ENCODE measurements at regions not wholly inside any gene's neighbourhood (a gene's known extent, or its start where the extent isn't known, plus 50 kb on each side); places are given as distances from the start of the nearest gene placed in this dataset.
"Not testable (repeated sequence)": the region's sequence is repeated elsewhere in the genome, so short reads cannot be mapped to it uniquely, and the experiment has no call there.

DNA sequence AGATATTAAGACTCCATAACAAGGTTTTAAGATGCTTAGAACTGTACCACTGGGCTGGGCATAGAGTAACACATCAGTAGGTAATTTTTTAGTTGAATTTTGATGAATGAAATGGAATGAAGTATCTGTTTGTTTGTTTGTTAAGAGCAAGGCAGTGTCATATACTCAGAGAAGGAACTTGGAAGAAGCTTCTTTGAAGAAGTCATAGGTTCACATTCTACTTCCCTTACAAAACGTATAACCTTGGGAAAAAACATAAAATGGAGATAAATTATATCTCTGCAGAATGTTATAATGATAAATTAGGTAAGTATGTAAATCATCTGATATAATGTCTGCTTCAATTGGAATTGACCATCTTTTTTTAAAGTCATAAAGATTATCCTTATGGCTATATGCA lies 122.1 kb upstream of the SLC39A10 start:
- no peak for DNase-seq

GRCh38 chr2:195533771-195534642 lies 123.0 kb upstream of the SLC39A10 start:
- no peak for DNase-seq

GRCh38 chr2:195532628-195533271 lies 124.3 kb upstream of the SLC39A10 start:
- DNase-seq = no peak

- DNase-seq = no peak
Observed at GRCh38 chr2:195532255-195532627, 124.8 kb upstream of the SLC39A10 start.

DNA sequence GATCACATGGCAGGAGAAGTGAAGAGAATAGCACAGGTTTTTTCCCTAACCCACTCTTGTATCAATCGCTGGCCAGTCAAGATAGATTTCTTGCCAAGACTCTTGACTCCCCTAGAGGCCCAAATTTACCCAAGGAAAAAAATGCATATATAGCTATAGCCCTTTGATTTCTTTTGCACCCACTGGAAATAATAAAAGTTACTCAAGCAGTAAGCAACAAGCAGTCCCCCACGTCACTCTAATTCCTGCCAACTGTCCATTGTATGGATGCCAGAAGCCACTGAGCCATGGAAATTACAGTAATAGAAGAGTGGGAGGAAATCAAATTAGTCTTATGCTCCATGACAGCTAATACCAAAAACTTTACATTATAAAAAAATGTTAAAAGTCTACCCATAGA lies 125.3 kb upstream of the SLC39A10 start:
- DNase-seq = no peak

DNA sequence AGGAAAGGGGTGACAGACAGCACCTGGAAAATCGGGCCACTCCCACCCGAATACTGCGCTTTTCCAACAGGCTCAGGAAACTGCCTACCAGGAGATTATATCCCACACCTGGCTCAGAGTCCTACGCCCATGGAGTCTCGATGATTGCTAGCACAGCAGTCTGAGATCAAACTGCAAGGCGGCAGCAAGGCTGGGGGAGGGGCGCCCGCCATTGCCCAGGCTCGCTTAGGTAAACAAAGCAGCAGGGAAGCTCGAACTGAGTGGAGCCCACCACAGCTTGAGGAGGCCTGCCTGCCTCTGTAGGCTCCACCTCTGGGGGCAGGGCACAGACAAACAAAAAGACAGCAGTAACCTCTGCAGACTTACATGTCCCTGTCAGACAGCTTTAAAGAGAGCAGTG lies 133.8 kb upstream of the SLC39A10 start:
- not testable (repeated sequence) for DNase-seq

GRCh38 chr2:195521589-195521988 lies 135.4 kb upstream of the SLC39A10 start:
- no peak for DNase-seq

DNA sequence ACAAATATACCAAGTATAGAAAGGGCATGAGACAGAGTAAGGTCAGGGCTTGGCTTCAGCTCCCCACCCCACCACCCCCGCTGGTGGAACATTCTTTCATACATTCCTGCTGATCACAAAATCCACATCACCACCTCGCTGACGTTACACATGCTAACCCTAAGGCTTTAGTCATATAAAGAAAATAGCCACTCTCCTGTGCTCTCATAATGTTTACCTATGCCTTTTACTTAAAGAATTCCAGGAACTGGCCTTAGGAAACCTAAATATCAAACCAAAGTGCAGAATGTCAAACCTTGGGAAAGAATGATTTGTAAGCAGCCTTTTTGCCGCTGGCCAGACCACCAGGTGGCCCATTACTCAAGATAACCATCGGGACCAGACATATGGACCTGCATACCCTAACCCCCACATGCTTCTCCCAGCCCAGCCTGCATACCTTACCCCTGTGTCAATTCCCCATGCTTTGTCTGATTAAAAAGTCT lies 136.3 kb upstream of the SLC39A10 start:
- DNase-seq = no peak

DNA sequence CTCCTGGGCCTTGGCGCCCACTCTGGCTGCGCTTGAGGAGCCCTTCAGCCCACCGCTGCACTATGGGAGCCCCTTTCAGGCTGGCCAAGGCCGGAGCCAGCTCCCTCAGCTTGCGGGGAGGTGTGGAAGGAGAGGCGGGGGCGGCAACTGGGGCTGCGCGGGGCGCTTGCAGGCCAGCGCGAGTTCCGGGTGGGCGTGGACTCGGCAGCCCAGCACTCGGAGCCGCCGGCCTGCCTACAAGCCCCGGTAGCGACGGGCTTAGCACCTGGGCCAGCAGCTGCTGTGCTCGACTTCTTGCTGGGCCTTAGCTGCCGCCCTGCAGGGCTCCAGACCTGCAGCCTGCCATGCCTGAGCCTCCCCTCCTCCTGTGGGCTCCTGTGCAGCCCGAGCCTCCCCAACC lies 141.5 kb upstream of the SLC39A10 start:
- no peak for DNase-seq

GRCh38 chr2:195514365-195514764 lies 142.7 kb upstream of the SLC39A10 start:
- no peak for DNase-seq

DNA sequence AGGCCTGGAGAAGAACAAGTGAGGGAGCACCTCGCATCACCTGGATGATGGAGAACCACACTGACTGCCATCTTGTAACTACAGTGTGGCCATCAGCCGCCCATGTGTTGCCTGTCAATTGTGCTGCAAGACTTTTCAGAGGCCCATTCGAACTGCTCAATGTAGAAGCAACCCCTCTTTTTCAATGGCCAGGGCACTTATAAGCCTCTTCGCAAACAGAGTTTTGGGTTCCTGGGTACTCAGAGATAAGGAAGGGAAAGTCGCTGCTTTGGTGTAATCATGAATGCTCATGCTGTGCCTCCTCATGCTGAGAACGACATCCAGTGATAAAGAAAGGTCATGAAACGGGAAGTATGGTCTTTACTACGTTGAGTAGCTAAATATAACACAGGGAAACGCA lies 143.9 kb upstream of the SLC39A10 start:
- no peak for DNase-seq

GRCh38 chr2:195509551-195509950 lies 147.5 kb upstream of the SLC39A10 start:
- no peak for DNase-seq

DNA sequence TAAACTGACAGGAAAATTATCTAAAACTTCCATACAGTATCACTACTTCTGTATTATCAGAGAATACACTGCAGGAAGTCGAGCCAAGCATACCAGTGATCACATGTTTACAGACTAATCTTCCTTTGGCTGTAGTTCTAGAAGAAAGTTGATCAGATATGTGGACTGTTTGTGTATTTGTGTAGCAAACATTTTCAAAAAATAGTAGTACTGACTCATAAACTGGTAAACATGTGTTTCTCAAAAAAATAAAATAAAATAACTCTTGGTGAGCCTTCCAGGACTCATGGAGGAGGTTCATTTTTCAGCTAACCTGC lies 148.9 kb upstream of the SLC39A10 start:
- no peak for DNase-seq

DNA sequence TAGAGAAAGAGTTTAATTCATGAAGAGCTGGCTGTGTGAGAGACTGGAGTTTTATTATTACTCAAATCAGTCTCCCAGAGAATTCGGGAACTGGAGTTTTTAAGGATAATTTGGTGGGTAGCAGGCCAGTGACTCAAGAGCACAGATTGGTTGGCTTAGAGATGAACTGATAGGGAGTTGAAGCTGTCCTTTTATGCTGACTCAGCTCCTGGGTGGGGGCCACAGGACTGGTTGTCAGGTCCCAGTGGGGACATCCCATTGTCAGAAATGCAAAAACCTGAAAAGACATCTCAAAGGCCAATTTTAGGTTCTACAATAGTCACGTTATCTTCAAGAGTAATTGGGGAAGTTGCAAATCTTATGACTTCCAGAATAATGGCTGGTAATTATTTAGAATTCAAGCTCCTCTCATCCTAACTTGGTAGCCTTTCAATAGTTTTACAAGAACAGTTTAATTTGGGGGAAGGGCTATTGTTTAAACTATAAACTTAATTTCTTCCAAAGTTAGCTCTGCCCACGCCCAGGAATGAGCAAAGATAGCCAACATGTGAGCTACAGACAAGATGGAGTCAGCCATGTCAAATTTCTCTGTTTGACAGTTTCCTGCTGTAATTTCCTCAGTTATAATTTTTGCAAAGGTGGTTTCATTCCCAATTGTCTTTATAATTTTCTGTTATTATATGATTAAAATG lies 149.4 kb upstream of the SLC39A10 start:
- DNase-seq = no peak

DNA sequence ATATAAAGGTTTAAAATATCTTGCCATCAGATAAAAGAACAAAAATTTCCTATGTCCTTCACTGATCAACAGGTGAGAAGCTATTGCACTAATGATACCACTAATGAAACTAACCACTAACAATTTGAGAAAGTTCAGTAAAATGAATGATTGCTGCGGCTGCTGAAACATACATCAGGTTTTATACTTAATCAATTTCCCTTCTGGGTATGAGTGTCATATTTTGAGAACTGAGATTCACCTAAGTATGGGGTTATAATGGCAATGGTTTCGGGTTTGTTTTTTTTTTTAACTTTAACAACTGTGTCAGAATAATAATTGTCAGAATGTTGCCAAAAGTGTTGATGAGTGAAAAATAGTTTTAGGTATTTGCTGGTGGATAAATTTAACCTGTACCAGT lies 151.3 kb upstream of the SLC39A10 start:
- no peak for DNase-seq

DNA sequence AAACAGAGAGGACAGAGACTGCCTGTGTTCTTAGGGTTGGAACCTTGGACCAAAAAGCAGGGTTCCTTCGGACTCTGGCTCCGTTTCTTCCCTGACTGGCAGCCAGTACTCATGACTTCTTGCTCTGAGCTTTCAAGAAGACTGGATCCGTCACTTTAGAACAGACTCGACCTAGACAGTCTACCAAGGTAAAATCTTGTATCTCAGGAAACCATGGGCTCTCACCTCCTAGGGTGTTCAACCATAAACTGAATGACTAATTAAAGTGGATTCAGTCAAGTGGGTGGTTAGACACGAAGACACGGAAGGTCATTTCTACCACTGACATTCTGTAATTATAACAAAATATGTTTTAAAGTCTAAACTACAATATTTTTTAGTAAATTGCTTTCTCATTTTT lies 153.8 kb upstream of the SLC39A10 start:
- DNase-seq = no peak

GRCh38 chr2:195501746-195502145 lies 155.3 kb upstream of the SLC39A10 start:
- DNase-seq = no peak

- DNase-seq = no peak
Observed at GRCh38 chr2:195500879-195501278, 156.1 kb upstream of the SLC39A10 start.

GRCh38 chr2:195498839-195499490 lies 158.1 kb upstream of the SLC39A10 start:
- no peak for DNase-seq

DNA sequence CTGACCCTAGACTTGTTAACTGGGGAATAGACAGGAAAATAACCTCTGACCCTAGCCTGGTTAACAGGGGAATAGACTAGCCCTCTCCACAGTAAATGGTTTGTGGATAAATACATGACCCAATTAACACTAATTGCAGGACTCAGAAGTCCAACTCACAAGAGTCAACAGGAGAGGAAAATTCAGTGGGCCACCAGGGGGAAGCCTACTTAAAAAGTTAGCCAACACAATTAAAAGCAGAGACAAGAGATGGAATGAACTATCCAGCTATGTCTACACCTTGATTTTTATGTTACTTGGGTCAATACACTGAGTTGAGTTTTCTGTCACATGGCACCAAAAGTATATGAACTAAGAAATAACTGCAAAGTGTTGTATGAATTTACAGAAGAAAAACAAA lies 158.8 kb upstream of the SLC39A10 start:
- DNase-seq = no peak

DNA sequence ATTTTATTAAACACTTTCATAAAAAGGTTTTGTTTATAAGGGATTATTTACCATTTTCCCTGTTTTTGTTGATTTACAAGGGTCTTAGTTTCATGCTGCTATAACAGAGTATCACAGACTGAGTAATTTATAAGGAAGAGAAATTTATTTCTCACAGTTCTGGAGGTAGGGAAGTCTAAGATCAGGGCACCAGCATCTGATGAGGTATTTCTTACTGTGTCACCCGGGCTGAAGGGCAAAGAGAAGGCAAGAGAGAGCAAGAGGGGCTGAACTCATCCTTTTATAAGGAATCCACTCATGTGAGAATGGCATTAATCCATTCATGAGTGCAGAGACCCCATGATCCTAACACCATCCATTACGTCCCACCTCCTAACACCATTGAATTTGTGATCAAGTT lies 160.0 kb upstream of the SLC39A10 start:
- DNase-seq = no peak

DNA sequence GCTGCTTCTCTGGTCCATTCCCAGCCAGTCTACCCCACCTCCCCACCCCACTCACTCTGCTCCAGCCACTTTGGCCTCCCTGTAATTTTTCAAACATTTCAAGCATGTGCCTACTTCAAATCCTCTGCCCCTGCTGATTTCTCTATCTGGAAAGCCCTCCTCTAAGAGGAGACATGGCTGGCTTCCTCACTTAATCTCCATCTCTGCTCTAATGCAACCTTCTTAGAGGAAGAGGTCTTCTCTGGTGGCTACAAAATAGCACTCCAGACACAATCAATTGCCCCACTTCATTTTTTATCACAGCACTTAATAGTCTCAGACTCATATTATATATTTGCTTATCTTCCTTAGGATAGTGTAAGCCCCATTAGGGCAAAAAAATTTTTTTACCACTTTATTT lies 161.1 kb upstream of the SLC39A10 start:
- no peak for DNase-seq

DNA sequence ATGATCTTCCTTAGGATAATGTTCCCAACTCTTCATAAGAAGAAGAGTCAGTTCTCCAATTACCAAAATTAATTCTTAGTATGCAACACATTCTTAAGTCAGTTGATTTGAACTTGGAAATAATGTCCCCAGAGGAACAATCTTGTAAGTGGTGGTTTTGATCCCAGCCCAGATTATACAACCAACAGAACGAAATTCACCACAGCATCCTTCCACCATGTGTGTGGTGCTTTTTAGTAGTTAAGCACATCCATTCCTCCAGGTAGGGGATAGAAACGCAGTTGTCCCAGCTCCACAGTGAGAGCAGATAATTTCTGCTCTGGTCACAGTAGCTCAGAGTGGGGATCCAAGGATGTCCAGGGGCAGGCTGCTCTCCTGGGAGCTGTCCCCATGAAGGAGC lies 161.7 kb upstream of the SLC39A10 start:
- DNase-seq = no peak

DNA sequence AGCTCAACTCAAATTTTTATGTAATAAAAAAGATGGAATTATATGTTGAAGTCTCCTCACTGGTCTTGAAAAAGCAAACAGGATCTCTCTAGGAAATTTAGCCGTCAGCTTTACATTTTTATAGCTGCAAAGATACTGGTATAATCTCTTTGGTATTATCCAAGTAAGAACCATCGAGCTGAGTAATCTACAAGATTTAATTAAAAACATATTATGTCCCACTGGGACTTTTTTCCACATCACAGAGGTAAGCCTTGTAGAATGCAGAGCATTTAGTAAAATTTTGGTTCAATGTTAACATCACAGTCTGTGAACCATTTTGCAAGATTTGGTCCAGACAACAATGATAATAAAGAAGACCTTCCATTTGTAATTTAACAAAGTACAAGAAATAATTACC lies 162.6 kb upstream of the SLC39A10 start:
- no peak for DNase-seq
